ENCODE measurements at regions not wholly inside any gene's neighbourhood (a gene's known extent, or its start where the extent isn't known, plus 50 kb on each side); places are given as distances from the start of the nearest gene placed in this dataset.

DNA sequence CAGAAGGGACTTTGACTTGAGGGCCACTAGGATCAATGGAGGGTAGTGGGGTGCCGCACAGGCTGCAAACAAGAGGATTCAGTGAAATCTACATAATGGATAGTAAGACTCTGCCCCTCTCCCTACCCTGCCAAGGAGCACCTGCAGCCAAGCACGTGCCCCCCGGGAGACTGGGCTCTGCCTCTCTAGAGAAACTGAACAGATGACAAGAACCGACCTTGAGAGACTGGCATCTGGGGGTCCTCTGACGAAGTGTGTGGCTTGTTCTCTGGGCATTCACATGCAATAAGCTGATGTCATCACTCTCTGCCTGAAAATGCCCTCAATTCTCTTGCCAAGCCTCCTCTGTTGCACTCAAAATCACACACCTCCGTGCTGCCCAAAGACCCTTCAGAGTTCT lies 132.3 kb downstream of the FAM43A start:
- TF ChIP-seq, protein P1, sequence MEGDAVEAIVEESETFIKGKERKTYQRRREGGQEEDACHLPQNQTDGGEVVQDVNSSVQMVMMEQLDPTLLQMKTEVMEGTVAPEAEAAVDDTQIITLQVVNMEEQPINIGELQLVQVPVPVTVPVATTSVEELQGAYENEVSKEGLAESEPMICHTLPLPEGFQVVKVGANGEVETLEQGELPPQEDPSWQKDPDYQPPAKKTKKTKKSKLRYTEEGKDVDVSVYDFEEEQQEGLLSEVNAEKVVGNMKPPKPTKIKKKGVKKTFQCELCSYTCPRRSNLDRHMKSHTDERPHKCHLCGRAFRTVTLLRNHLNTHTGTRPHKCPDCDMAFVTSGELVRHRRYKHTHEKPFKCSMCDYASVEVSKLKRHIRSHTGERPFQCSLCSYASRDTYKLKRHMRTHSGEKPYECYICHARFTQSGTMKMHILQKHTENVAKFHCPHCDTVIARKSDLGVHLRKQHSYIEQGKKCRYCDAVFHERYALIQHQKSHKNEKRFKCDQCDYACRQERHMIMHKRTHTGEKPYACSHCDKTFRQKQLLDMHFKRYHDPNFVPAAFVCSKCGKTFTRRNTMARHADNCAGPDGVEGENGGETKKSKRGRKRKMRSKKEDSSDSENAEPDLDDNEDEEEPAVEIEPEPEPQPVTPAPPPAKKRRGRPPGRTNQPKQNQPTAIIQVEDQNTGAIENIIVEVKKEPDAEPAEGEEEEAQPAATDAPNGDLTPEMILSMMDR (IDR thresholded peaks at IDR 0.05) = no peak
- no peak for TF ChIP-seq EZH2 (IDR thresholded peaks at IDR 0.05; ENCODE audit: borderline replicate concordance, insufficient read depth, low read depth, low read length, poor library complexity, severe bottlenecking)
- H3K9me3 ChIP-seq (ENCODE audit: control extremely low read depth in 1 of 3, control insufficient read depth in 2 of 3, insufficient read depth in 1 of 3, low read length in 2 of 3) = no peaks in the 10 kb centered on the region
- H3K36me3 ChIP-seq (replicated peaks in 1 of 2; ENCODE audit: control extremely low read depth in 1 of 2, control insufficient read depth in 1 of 2, extremely low read depth in 1 of 2, insufficient read depth in 2 of 2, low read length in 1 of 2) = no peaks in the 10 kb centered on the region
- no peaks in the 10 kb centered on the region for H3K4me1 ChIP-seq (ENCODE audit: control insufficient read depth in 2 of 2, insufficient read depth in 2 of 2, low read length in 2 of 2)
- no peak overlapping the region for H3K4me2 ChIP-seq (replicated peaks; ENCODE audit: low read depth, low read length, poor library complexity, severe bottlenecking)
- no peaks in the 10 kb centered on the region for H3K79me2 ChIP-seq (ENCODE audit: control insufficient read depth, insufficient read depth, low read length)
- no peak overlapping the region for H3K9ac ChIP-seq (ENCODE audit: low read length)
- H4K20me1 ChIP-seq (ENCODE audit: control insufficient read depth, insufficient read depth, low read length, poor library complexity, severe bottlenecking) = no peaks in the 10 kb centered on the region
- no peak for DNase-seq
- H3K27ac ChIP-seq (ENCODE audit: low read length in 2 of 2) = no peak overlapping the region
- H3K27me3 ChIP-seq (replicated peaks in 1 of 4; ENCODE audit: control extremely low read depth in 1 of 4, control insufficient read depth in 3 of 4, insufficient read depth in 4 of 4, low read length in 3 of 4) = no peaks in the 10 kb centered on the region
- intact Hi-C loops (cut with micrococcal nuclease) = no loop called here
- no peak overlapping the region for H3K4me3 ChIP-seq (ENCODE audit: control extremely low read depth in 1 of 5, extremely low read depth in 1 of 5, insufficient read depth in 1 of 5, low read depth in 2 of 5, low read length in 4 of 5)
- H2AFZ ChIP-seq (ENCODE audit: insufficient read depth, low read depth, low read length, poor library complexity, severe bottlenecking) = no peak overlapping the region
- no peak overlapping the region for H3K27ac Mint-ChIP-seq
- 61% methylated on average over 5 of the region's 6 CpGs for WGBS (ENCODE audit: insufficient coverage)
- H3K4me1 Mint-ChIP-seq = no peaks in the 10 kb centered on the region
- no peak for ATAC-seq (ENCODE audit: low read depth)
- H3K4me3 Mint-ChIP-seq = no peak overlapping the region
- no peaks in the 10 kb centered on the region for H3K9me3 Mint-ChIP-seq (ENCODE audit: insufficient read depth)
- CTCF ChIA-PET = interaction anchor here (1.4 kb wide), 1 partner anchor 135 kb away, joined by 4 read pairs; no protein-coding TSS in a partner anchor
- H3K27me3 Mint-ChIP-seq = peaks cover 10% of the 10 kb centered on the region
- POLR2A ChIA-PET = no interaction called here

DNA sequence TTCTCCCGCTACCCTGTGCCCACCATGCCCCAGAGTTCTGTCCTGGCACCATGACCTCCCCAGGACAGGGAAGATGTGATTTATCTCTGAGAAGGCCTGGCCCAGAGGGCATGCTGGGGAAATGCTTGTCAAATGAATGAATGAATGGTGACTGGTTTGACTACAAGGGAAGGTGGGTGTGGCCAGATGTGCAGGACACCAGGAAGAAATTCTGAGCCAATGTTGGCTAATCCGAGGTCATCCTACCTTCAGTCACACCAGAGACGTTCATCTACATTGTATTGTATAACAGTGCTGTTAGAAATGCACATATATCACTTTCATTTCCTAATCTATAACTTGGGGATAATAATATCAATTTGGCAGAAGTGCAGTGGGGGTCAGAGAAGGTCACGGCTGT lies 138.4 kb downstream of the FAM43A start:
- no peaks in the 10 kb centered on the region for H3K27me3 ChIP-seq (replicated peaks in 1 of 4; ENCODE audit: control extremely low read depth in 1 of 4, control insufficient read depth in 3 of 4, insufficient read depth in 4 of 4, low read length in 3 of 4)
- DNase-seq (no peak), ATAC-seq (ENCODE audit: low read depth) (no peak)
- Mint-ChIP-seq H3K27ac (no peak overlapping the region), H3K4me1 (no peaks in the 10 kb centered on the region), H3K4me3 (no peak overlapping the region), H3K9me3 (ENCODE audit: insufficient read depth) (no peaks in the 10 kb centered on the region), H3K27me3 (peaks cover 3% of the 10 kb centered on the region)
- no peak overlapping the region for H3K27ac ChIP-seq (ENCODE audit: low read length in 2 of 2)
- ChIA-PET CTCF (no interaction called here), POLR2A (no interaction called here)
- H3K4me3 ChIP-seq (ENCODE audit: control extremely low read depth in 1 of 5, extremely low read depth in 1 of 5, insufficient read depth in 1 of 5, low read depth in 2 of 5, low read length in 4 of 5) = no peak overlapping the region
- H3K79me2 ChIP-seq (ENCODE audit: control insufficient read depth, insufficient read depth, low read length) = no peaks in the 10 kb centered on the region
- WGBS (ENCODE audit: insufficient coverage) = 93% methylated on average over 2 of the region's 4 CpGs
- H3K4me2 ChIP-seq (replicated peaks; ENCODE audit: low read depth, low read length, poor library complexity, severe bottlenecking) = no peak overlapping the region
- no peaks in the 10 kb centered on the region for H3K4me1 ChIP-seq (ENCODE audit: control insufficient read depth in 2 of 2, insufficient read depth in 2 of 2, low read length in 2 of 2)
- H3K9ac ChIP-seq (ENCODE audit: low read length) = no peak overlapping the region
- no peaks in the 10 kb centered on the region for H3K36me3 ChIP-seq (replicated peaks in 1 of 2; ENCODE audit: control extremely low read depth in 1 of 2, control insufficient read depth in 1 of 2, extremely low read depth in 1 of 2, insufficient read depth in 2 of 2, low read length in 1 of 2)
- TF ChIP-seq, protein P1 (IDR thresholded peaks at IDR 0.05) = no peak
- TF ChIP-seq EZH2 (IDR thresholded peaks at IDR 0.05; ENCODE audit: borderline replicate concordance, insufficient read depth, low read depth, low read length, poor library complexity, severe bottlenecking) = no peak
- intact Hi-C loops (cut with micrococcal nuclease) = no loop called here
- no peaks in the 10 kb centered on the region for H3K9me3 ChIP-seq (ENCODE audit: control extremely low read depth in 1 of 3, control insufficient read depth in 2 of 3, insufficient read depth in 1 of 3, low read length in 2 of 3)
- no peaks in the 10 kb centered on the region for H4K20me1 ChIP-seq (ENCODE audit: control insufficient read depth, insufficient read depth, low read length, poor library complexity, severe bottlenecking)
- H2AFZ ChIP-seq (ENCODE audit: insufficient read depth, low read depth, low read length, poor library complexity, severe bottlenecking) = no peak overlapping the region

Data from B cell (primary cell).